ENCODE measurements at regions not wholly inside any gene's neighbourhood (a gene's known extent, or its start where the extent isn't known, plus 50 kb on each side); places are given as distances from the start of the nearest gene placed in this dataset.
"Not testable (repeated sequence)": the region's sequence is repeated elsewhere in the genome, so short reads cannot be mapped to it uniquely, and the experiment has no call there.

DNA sequence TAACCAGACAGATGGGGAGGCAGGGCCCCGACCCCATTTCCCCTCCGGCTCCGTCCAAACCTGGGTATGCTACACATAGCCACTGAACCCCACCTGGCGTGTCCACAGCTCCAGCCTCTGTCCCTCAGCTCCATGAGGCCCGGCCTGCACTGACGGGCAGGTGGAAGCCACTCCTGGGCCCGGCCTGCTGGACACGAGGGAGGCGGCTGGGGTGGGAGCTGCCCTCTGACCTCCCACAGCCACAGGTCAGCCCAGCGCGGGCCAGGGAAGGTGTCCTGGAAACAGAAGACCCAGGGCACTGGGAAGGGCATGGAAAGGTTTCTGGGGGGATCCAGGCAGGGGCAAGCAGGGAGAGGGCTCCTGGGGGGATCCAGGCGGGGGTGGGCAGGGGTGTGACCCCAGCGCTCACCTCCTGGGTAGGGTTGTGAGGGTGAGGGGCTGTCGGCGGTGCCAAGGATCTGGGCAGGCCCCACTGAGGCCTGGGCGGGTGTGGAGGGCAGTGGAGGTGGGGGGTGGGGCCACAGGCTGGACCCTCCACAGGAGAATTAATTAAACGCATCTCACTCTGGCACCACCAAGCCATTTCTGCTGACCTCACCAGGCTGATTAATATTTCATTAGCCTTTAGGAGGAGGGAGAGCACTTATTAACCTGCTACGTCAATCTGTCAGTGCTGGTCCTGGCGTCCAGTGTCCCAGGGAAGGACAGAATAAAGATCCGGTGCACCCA is 108.9 kb downstream of the UNCX start:
- no peak for DNase-seq (ENCODE audit: low spot score)

GRCh38 chr7:1342090-1342640 is 109.5 kb downstream of the UNCX start:
- DNase-seq (ENCODE audit: low spot score): no peak

DNA sequence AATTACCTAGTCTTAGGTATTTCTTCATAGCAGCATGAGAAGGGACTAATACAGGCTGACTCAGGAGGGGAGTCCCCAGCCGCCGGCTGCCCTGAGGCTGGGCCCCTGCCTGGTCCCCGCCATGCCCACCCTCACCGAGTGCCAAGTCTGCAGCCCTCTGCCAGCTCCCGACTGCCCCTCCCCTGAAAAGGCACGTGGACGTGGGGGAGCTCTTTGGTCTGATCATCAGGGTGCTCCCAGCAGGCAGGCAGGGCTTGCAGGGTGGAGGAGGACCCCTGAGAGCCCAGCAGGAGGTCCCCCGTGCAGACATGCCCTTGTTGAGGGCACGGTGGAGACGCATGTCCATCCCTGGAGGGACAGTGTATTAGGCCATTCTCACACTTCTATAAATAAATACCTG is 110.9 kb downstream of the UNCX start:
- DNase-seq (ENCODE audit: low spot score): no peak

- no peak for DNase-seq (ENCODE audit: low spot score)
These were observed 111.7 kb downstream of the UNCX start for GRCh38 chr7:1344421-1344820.

DNA sequence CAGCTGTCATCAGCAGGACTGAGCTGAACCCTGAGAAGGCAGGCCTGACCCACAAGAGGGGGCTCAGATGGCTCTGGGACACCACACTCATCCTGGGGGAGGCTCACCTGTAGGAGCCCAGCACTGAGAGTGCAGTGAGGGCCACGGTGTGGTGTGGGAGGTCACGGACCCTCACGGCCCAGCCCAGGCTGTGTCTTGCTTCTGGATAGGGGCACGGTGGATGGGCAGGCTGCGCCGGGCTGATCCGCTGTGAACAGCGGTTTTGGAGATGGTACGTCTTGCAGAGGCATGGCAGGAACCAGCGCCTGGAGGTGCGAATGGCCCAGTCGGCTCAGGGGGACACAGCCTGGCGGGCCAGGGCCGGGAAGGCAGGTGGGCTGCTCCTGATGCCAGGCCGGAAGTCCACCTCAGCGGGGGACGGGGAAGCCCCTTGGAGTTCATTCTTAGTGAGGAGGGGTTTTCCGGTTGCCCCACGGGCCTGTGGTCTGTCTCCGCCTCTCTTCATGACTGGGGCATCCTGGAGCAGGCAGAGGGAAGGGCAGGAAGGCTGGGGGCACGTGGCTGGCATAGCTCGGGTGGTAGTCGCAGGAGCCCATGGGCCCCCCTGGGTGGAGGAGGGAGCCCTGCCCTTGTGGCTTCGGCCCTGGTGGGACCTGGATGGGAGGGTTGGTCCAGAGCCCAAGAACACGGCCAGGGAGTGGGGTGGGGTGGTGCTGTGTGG is 112.5 kb downstream of the UNCX start:
- no peak for DNase-seq (ENCODE audit: low spot score)

GRCh38 chr7:1345796-1346755 is 113.2 kb downstream of the MICALL2 start:
- no peak for DNase-seq (ENCODE audit: low spot score)

GRCh38 chr7:1346851-1347250 is 112.4 kb downstream of the MICALL2 start:
- DNase-seq (ENCODE audit: low spot score): no peak

- DNase-seq (ENCODE audit: low spot score): no peak
These were observed 111.0 kb downstream of the MICALL2 start for GRCh38 chr7:1348096-1348822.

DNA sequence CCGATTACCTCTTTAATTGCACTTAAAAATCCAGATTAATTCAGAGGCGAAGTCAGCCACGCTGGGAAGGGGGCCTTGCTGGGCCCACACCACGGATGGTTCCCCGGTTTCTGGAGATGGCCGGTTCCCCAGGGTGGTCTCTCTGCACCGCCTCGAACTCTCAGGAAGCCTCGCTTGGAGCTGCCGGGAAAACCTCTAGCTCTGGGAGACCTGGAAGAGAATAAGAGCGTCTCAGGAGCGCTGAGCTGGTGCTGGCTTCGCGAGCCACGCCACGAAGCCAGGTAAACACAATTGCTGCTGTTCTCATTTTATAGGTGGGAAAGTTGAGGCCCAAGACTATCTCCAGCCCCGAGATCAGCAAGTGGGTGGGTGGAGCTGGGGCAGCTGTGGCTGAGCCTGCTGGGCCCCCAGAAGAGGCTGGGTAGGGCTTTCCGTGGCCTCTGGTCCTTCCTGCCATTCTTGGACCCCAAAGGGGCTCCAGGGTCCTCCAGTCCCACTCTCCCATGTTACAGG is 110.4 kb downstream of the MICALL2 start:
- DNase-seq (ENCODE audit: low spot score): no peak

GRCh38 chr7:1349351-1349761 is 109.9 kb downstream of the MICALL2 start:
- DNase-seq (ENCODE audit: low spot score): no peak

DNA sequence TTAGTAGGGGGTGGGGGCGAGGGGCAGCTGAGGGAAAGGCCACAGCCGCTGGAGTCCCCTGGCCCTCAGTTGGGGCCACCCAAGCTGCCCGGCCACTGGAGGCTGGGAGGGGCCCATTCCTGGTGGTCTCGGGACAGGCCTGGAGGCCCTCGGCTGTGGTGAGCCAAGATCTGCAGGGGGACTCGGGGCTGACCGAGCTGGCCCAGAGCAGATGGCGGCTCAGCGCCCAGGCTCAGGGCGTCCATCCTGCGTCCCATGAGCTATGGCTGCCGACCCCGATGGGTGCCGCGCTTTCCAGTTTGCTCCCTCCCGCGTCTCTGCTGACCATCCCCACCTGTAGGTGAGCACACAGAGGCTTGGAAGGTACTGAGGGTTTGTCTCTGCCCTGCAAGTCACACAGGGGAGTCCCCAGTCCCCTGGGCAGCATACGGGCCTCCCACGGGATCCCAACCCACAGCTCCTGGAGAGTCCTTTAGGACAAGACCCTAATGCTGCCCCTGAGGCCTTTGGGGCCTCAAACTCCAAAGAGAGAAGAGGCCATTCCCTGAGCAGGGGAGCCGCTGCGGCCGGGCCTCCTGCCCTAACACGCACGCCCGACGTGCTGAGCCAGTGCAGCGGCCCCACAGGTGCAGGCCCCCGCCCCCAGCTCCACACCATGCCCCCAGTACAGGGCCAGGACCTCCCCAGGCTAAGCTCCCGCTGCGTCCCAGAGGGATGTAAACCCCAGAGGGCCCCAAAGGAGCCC is 107.2 kb downstream of the MICALL2 start:
- DNase-seq (ENCODE audit: low spot score): no peak

- DNase-seq (ENCODE audit: low spot score): no peak
These were observed 106.5 kb downstream of the MICALL2 start for GRCh38 chr7:1352656-1353271.

DNA sequence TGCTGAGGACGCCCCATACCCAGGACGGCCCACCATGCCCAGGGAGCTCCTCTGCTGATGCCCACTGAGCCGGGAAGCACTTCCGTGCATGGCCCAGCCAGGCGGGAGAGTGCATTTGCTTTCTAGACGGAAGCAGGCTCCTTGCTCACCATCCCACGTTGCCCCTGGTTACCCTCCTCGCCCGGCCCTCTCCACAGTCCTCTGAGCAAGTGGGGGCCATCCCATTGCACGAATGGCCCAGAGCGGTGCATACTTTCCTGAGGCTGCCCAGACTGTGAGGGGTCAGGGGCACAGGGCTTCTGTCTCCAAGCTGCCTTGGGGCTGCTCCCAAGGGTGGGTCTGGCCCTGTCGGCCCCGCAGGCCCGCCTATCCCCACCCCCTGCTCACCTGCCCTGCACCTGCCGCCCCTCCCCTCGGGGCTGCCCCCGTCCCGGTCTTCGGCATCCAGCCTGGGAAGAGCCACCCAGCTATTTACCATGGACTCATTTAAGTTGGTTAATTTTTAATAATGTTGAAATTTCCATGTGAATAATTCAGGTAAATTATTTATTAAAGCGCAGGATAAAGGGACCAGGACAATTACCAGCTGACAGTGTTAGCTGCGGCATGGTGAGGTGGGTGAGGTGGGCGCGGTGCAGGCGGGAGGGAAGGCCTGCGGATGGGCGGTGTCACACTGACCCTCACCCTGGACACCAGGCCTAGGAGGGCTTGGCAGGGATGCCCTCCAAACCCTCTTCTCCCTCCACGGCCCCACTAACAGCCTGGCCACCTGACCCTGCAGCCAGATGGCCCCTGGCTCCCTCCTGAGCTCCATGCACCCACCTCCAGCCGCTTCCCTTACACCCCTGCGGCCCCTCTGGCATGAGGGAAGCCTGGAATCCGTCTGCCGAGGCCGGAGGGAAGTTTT is 104.4 kb downstream of the MICALL2 start:
- DNase-seq (ENCODE audit: low spot score): peak; percentile 53

- DNase-seq (ENCODE audit: low spot score): peak; percentile 50
These were observed 103.5 kb downstream of the MICALL2 start for GRCh38 chr7:1355568-1356340.

DNA sequence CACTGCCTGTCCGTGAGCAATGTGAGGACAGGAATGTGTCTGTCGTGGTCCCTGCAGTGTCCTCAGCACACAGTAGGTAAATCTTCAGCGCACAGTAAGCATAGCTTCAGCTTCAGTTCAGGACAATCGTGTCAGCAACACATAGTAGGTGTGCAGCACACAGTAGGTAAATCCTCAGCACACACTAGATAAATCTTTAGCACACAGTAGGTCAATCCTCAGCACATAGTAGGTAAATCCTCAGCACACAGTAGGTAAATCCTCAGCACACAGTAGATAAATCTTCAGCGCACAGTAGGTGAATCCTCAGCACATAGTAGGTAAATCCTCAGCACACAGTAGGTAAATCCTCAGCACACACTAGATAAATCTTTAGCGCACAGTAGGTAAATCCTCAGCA is 102.4 kb downstream of the MICALL2 start:
- DNase-seq (ENCODE audit: low spot score): not testable (repeated sequence)

- not testable (repeated sequence) for DNase-seq (ENCODE audit: low spot score)
These were observed 102.0 kb downstream of the MICALL2 start for GRCh38 chr7:1357260-1357600.

- peak; percentile 12 for DNase-seq (ENCODE audit: low spot score)
These were observed 101.5 kb downstream of the MICALL2 start for GRCh38 chr7:1357601-1358271.
